DOHH2 (cell line): ENCODE measurements at regions not wholly inside any gene's neighbourhood (a gene's known extent, or its start where the extent isn't known, plus 50 kb on each side); places are given as distances from the start of the nearest gene placed in this dataset.

Experiments used
- H3F3A ChIP-seq: fragments of 200-600 bp; sonication (generic), shearing (Covaris generic); 2 replicates; pipeline ENCODE4 v1.6.0; 2016; ENCODE audit warnings: antibody characterized with exemption, mild to moderate bottlenecking; ENCODE audit not compliant: control insufficient read depth, insufficient read depth
- H3K27ac ChIP-seq: fragments of 200-600 bp; sonication (generic); 2 replicates; pipeline ENCODE4 v1.5.1; 2014; ENCODE audit warnings: low read depth, mild to moderate bottlenecking, low read length, moderate library complexity
- H3K27me3 ChIP-seq: fragments of 200-600 bp; sonication (generic); 2 replicates; pipeline ENCODE4 v1.6.1; 2014; ENCODE audit warnings: mild to moderate bottlenecking, low read length, mixed read lengths; ENCODE audit not compliant: control insufficient read depth
- H3K36me3 ChIP-seq: fragments of 200-600 bp; sonication (generic); 2 replicates; pipeline ENCODE4 v1.6.1; 2014; ENCODE audit warnings: mild to moderate bottlenecking, low read length, moderate library complexity, mixed read lengths; ENCODE audit not compliant: control insufficient read depth
- H3K4me1 ChIP-seq: fragments of 200-600 bp; sonication (generic); 2 replicates; pipeline ENCODE4 v1.6.1; 2014; ENCODE audit warnings: mild to moderate bottlenecking, low read length, mixed read lengths; ENCODE audit not compliant: control insufficient read depth
- H3K4me2 ChIP-seq: fragments of 200-600 bp; sonication (generic); 2 replicates; pipeline ENCODE4 v1.6.0; 2014; ENCODE audit warnings: mild to moderate bottlenecking, low read length, moderate library complexity
- H3K4me3 ChIP-seq: fragments of 200-600 bp; sonication (generic); 2 replicates; pipeline ENCODE4 v1.5.1; 2014; ENCODE audit warnings: mild to moderate bottlenecking, low read length, mixed read lengths
- H3K79me2 ChIP-seq: fragments of 200-600 bp; sonication (generic); 2 replicates; pipeline ENCODE4 v1.6.1; 2014; ENCODE audit warnings: mild to moderate bottlenecking, low read length, mixed read lengths; ENCODE audit not compliant: control insufficient read depth
- H3K9me2 ChIP-seq: fragments of 200-600 bp; sonication (generic); replicated peaks from 2 replicates; pipeline ENCODE4 v1.6.1; 2014; ENCODE audit warnings: mild to moderate bottlenecking, low read length, mixed read lengths; ENCODE audit not compliant: control insufficient read depth
- H3K9me3 ChIP-seq: fragments of 200-600 bp; sonication (generic); 2 replicates; pipeline ENCODE4 v1.6.1; 2014; ENCODE audit warnings: antibody characterized with exemption, low read length, mixed read lengths; ENCODE audit not compliant: control insufficient read depth, insufficient read depth
- H4K20me1 ChIP-seq: fragments of 200-600 bp; sonication (generic); 2 replicates; pipeline ENCODE4 v1.6.0; 2014; ENCODE audit warnings: low read depth, mild to moderate bottlenecking, antibody characterized with exemption, low read length, moderate library complexity; ENCODE audit not compliant: control insufficient read depth, insufficient read depth
- EZH2phosphoT487 ChIP-seq: fragments of 200-600 bp; sonication (generic); IDR thresholded peaks from 2 replicates; pipeline ENCODE4 v1.6.1; 2017; ENCODE audit warnings: borderline replicate concordance, mild to moderate bottlenecking, antibody characterized with exemption, low read length, moderate library complexity, mixed read lengths
- TF ChIP-seq, protein P1 (sequence below): fragments of 200-600 bp; sonication (generic); IDR thresholded peaks from one replicate; pipeline ENCODE4 v1.5.1; 2014; ENCODE audit warnings: antibody characterized with exemption, mild to moderate bottlenecking, low read depth, low read length; ENCODE audit not compliant: poor library complexity, severe bottlenecking

GRCh38 chr4:100086766-100087431, 103.4 kb downstream of the DDIT4L start:
- Histone ChIP-seq H3K27ac (no peak overlapping the region), H3K4me1 (no peaks in the 10 kb centered on the region), H3F3A (no peaks in the 10 kb centered on the region), H3K9me3 (no peaks in the 10 kb centered on the region), H3K36me3 (no peaks in the 10 kb centered on the region), H3K4me3 (no peak overlapping the region), H3K9me2 (no peaks in the 10 kb centered on the region), H3K27me3 (no peaks in the 10 kb centered on the region), H3K79me2 (no peaks in the 10 kb centered on the region), H3K4me2 (no peak overlapping the region), H4K20me1 (no peaks in the 10 kb centered on the region)
- TF ChIP-seq, protein P1, sequence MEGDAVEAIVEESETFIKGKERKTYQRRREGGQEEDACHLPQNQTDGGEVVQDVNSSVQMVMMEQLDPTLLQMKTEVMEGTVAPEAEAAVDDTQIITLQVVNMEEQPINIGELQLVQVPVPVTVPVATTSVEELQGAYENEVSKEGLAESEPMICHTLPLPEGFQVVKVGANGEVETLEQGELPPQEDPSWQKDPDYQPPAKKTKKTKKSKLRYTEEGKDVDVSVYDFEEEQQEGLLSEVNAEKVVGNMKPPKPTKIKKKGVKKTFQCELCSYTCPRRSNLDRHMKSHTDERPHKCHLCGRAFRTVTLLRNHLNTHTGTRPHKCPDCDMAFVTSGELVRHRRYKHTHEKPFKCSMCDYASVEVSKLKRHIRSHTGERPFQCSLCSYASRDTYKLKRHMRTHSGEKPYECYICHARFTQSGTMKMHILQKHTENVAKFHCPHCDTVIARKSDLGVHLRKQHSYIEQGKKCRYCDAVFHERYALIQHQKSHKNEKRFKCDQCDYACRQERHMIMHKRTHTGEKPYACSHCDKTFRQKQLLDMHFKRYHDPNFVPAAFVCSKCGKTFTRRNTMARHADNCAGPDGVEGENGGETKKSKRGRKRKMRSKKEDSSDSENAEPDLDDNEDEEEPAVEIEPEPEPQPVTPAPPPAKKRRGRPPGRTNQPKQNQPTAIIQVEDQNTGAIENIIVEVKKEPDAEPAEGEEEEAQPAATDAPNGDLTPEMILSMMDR = no peak
- no peak for TF ChIP-seq EZH2phosphoT487

DNA sequence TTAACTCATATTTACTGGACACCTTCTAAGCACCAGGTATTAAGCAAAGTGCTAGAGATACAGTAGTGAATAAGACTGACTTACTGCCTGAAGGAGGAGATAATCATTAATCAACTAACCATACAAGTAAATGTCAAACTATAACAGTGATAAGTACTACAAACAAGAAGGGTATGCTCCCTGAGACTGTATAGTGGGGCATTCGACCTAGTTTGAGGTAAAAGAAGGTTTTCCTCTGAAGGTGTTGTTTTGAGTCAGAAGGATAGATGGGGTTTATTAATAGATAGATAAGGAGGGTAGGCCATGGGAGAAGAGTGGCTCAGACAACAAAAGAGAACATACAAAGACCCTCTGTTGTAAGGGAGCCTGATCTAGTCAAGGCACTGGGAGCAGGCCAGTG, 105.4 kb downstream of the DDIT4L start:
- H3K9me3 ChIP-seq = no peaks in the 10 kb centered on the region
- no peaks in the 10 kb centered on the region for H3K79me2 ChIP-seq
- H3K4me2 ChIP-seq = no peak overlapping the region
- no peaks in the 10 kb centered on the region for H3K4me1 ChIP-seq
- H3K9me2 ChIP-seq = no peaks in the 10 kb centered on the region
- no peaks in the 10 kb centered on the region for H3F3A ChIP-seq
- TF ChIP-seq, protein P1 = no peak
- no peak for TF ChIP-seq EZH2phosphoT487
- H3K4me3 ChIP-seq = no peak overlapping the region
- no peaks in the 10 kb centered on the region for H4K20me1 ChIP-seq
- no peaks in the 10 kb centered on the region for H3K36me3 ChIP-seq
- H3K27ac ChIP-seq = no peak overlapping the region
- no peaks in the 10 kb centered on the region for H3K27me3 ChIP-seq

DNA sequence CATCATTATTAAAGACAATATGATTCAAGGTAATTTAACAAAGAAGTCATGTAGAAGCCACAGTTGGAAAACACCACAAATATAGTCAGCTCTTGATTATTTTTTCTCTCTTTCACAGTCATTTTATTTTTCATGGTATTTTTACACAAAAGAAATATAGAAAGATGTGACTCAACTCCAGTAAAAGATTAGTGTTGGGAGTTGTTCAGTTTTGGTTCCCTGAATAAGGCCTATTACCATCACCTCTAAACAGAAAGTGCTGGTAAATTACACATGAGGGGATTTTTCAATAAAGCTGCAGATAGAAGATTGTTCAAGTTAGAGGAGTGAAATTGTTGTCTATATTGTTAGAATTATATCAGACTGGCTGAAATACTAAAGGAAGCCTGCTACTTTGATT, 107.0 kb downstream of the DDIT4L start:
- H3K9me2 ChIP-seq = no peaks in the 10 kb centered on the region
- no peaks in the 10 kb centered on the region for H3K27me3 ChIP-seq
- H3F3A ChIP-seq = no peaks in the 10 kb centered on the region
- no peak overlapping the region for H3K4me2 ChIP-seq
- TF ChIP-seq, protein P1 = no peak
- TF ChIP-seq EZH2phosphoT487 = no peak
- H3K4me3 ChIP-seq = no peak overlapping the region
- H3K4me1 ChIP-seq = no peaks in the 10 kb centered on the region
- H3K27ac ChIP-seq = no peak overlapping the region
- H3K79me2 ChIP-seq = no peaks in the 10 kb centered on the region
- H4K20me1 ChIP-seq = no peaks in the 10 kb centered on the region
- no peaks in the 10 kb centered on the region for H3K9me3 ChIP-seq
- H3K36me3 ChIP-seq = no peaks in the 10 kb centered on the region
